Neural progenitor cell (in vitro differentiated cells): ENCODE measurements at regions not wholly inside any gene's neighbourhood (a gene's known extent, or its start where the extent isn't known, plus 50 kb on each side); places are given as distances from the start of the nearest gene placed in this dataset.

Source experiments
- DNase-seq: peaks from one replicate; pipeline ENCODE4 v3.0.0-alpha.2; 2016; ENCODE audit warnings: low spot score
- H2AFZ ChIP-seq: fragments of 200-600 bp; sonication (generic); replicated peaks from 2 replicates; pipeline ENCODE4 v1.6.1; 2016; ENCODE audit warnings: antibody characterized with exemption
- H3F3A ChIP-seq: fragments of 200-600 bp; sonication (generic); 2 replicates; pipeline ENCODE4 v1.6.1; 2016; ENCODE audit warnings: antibody characterized with exemption, low read depth
- H3K27ac ChIP-seq: fragments of 200-600 bp; sonication (generic); 2 replicates; pipeline ENCODE4 v1.5.1; 2016; ENCODE audit warnings: mild to moderate bottlenecking
- H3K27me3 ChIP-seq: fragments of 200-600 bp; sonication (generic); 2 replicates; pipeline ENCODE4 v1.6.1; 2016; ENCODE audit warnings: mild to moderate bottlenecking, moderate library complexity
- H3K36me3 ChIP-seq: fragments of 200-600 bp; sonication (generic); 2 replicates; pipeline ENCODE4 v1.5.1; 2016
- H3K4me1 ChIP-seq: fragments of 200-600 bp; sonication (generic); 2 replicates; pipeline ENCODE4 v1.6.1; 2016; ENCODE audit warnings: mixed run types
- H3K4me2 ChIP-seq: fragments of 200-600 bp; sonication (generic); 2 replicates; pipeline ENCODE4 v1.6.1; 2016
- H3K4me3 ChIP-seq: fragments of 200-600 bp; sonication (generic); 2 replicates; pipeline ENCODE4 v1.5.1; 2016
- H3K79me2 ChIP-seq: fragments of 200-600 bp; sonication (generic); 2 replicates; pipeline ENCODE4 v1.6.1; 2016; ENCODE audit warnings: low read depth
- H3K9ac ChIP-seq: fragments of 200-600 bp; sonication (generic); 2 replicates; pipeline ENCODE4 v1.6.1; 2016
- H3K9me3 ChIP-seq: fragments of 200-600 bp; sonication (generic); 2 replicates; pipeline ENCODE4 v1.5.1; 2016; ENCODE audit warnings: low read depth
- H4K20me1 ChIP-seq: fragments of 200-600 bp; sonication (generic); 2 replicates; pipeline ENCODE4 v1.6.1; 2016; ENCODE audit warnings: low read depth
- H3K27ac Mint-ChIP-seq: 3 replicates; pipeline ENCODE4 v1.8.0; 2021; ENCODE audit warnings: mixed read lengths
- H3K27me3 Mint-ChIP-seq: 2 replicates; pipeline ENCODE4 v1.8.0; 2022; ENCODE audit warnings: low read depth, mild to moderate bottlenecking, inconsistent platforms, moderate library complexity, mixed read lengths; ENCODE audit not compliant: insufficient read depth
- H3K36me3 Mint-ChIP-seq: 3 replicates; pipeline ENCODE4 v1.8.0; 2021; ENCODE audit warnings: mixed read lengths
- H3K4me1 Mint-ChIP-seq: 3 replicates; pipeline ENCODE4 v1.8.0; 2021; ENCODE audit warnings: mixed read lengths
- H3K4me3 Mint-ChIP-seq: 3 replicates; pipeline ENCODE4 v1.8.0; 2021; ENCODE audit warnings: mild to moderate bottlenecking, moderate library complexity, mixed read lengths
- H3K9me3 Mint-ChIP-seq: 3 replicates; pipeline ENCODE4 v1.8.0; 2020; ENCODE audit warnings: mixed read lengths
- CTCF ChIP-seq: fragments of 200-600 bp; sonication (generic); IDR thresholded peaks from 2 replicates; pipeline ENCODE4 v1.5.1; 2017; ENCODE audit warnings: antibody characterized with exemption, mild to moderate bottlenecking
- EZH2 ChIP-seq: fragments of 200-600 bp; sonication (generic); IDR thresholded peaks from 2 replicates; pipeline ENCODE4 v1.6.1; 2017; ENCODE audit warnings: antibody characterized with exemption, mild to moderate bottlenecking, moderate library complexity
- EZH2phosphoT487 ChIP-seq: fragments of 200-600 bp; sonication (generic); IDR thresholded peaks from 2 replicates; pipeline ENCODE4 v1.6.1; 2017; ENCODE audit warnings: antibody characterized with exemption

- Histone ChIP-seq H3K9me3 (no peaks in the 10 kb centered on the region), H3K79me2 (no peaks in the 10 kb centered on the region), H3K9ac (no peak overlapping the region), H3K27ac (no peak overlapping the region), H2AFZ (no peak overlapping the region), H3K4me3 (no peak overlapping the region), H4K20me1 (no peaks in the 10 kb centered on the region), H3K4me1 (peaks cover 9% of the 10 kb centered on the region), H3K4me2 (no peak overlapping the region), H3K36me3 (no peaks in the 10 kb centered on the region), H3K27me3 (no peaks in the 10 kb centered on the region), H3F3A (no peaks in the 10 kb centered on the region)
- Mint-ChIP-seq H3K27ac (peak overlapping the region; percentile 61), H3K36me3 (no peaks in the 10 kb centered on the region), H3K27me3 (peaks cover 11% of the 10 kb centered on the region), H3K4me1 (no peaks in the 10 kb centered on the region), H3K4me3 (no peak overlapping the region), H3K9me3 (no peaks in the 10 kb centered on the region)
- TF ChIP-seq EZH2phosphoT487 (no peak), EZH2 (no peak), CTCF (no peak)
- no peak for DNase-seq
These were observed 171.1 kb upstream of the CSF3R start for GRCh38 chr1:36653850-36654249.

- no peak overlapping the region for H2AFZ ChIP-seq
- no peaks in the 10 kb centered on the region for H3K27me3 ChIP-seq
- no peaks in the 10 kb centered on the region for H3K9me3 ChIP-seq
- no peaks in the 10 kb centered on the region for H3K79me2 ChIP-seq
- no peaks in the 10 kb centered on the region for H3F3A ChIP-seq
- H3K4me1 ChIP-seq = peaks cover 10% of the 10 kb centered on the region
- TF ChIP-seq EZH2phosphoT487 = no peak
- no peak for TF ChIP-seq CTCF
- no peak for TF ChIP-seq EZH2
- no peak for DNase-seq
- H4K20me1 ChIP-seq = no peaks in the 10 kb centered on the region
- no peak overlapping the region for H3K4me2 ChIP-seq
- H3K4me3 ChIP-seq = no peak overlapping the region
- H3K27me3 Mint-ChIP-seq = peaks cover 13% of the 10 kb centered on the region
- no peaks in the 10 kb centered on the region for H3K36me3 Mint-ChIP-seq
- no peak overlapping the region for H3K27ac Mint-ChIP-seq
- H3K4me3 Mint-ChIP-seq = no peak overlapping the region
- no peaks in the 10 kb centered on the region for H3K9me3 Mint-ChIP-seq
- H3K9ac ChIP-seq = no peak overlapping the region
- no peaks in the 10 kb centered on the region for H3K36me3 ChIP-seq
- no peak overlapping the region for H3K27ac ChIP-seq
- H3K4me1 Mint-ChIP-seq = no peaks in the 10 kb centered on the region
These were observed 169.9 kb upstream of the CSF3R start for GRCh38 chr1:36652586-36652985.

- H3K9me3 Mint-ChIP-seq = no peaks in the 10 kb centered on the region
- H3K36me3 ChIP-seq = no peaks in the 10 kb centered on the region
- no peaks in the 10 kb centered on the region for H3K4me1 Mint-ChIP-seq
- no peak overlapping the region for H3K4me3 Mint-ChIP-seq
- DNase-seq = no peak
- no peak overlapping the region for H2AFZ ChIP-seq
- no peak overlapping the region for H3K4me2 ChIP-seq
- H3F3A ChIP-seq = no peaks in the 10 kb centered on the region
- H3K27ac ChIP-seq = no peak overlapping the region
- H3K36me3 Mint-ChIP-seq = no peaks in the 10 kb centered on the region
- peaks cover 13% of the 10 kb centered on the region for H3K27me3 Mint-ChIP-seq
- no peaks in the 10 kb centered on the region for H3K79me2 ChIP-seq
- H3K9ac ChIP-seq = no peak overlapping the region
- H3K27ac Mint-ChIP-seq = no peak overlapping the region
- peaks cover 16% of the 10 kb centered on the region for H3K4me1 ChIP-seq
- H3K9me3 ChIP-seq = no peaks in the 10 kb centered on the region
- H3K4me3 ChIP-seq = no peak overlapping the region
- no peaks in the 10 kb centered on the region for H4K20me1 ChIP-seq
- no peak for TF ChIP-seq EZH2phosphoT487
- TF ChIP-seq EZH2 = no peak
- TF ChIP-seq CTCF = no peak
- no peaks in the 10 kb centered on the region for H3K27me3 ChIP-seq
These were observed 169.3 kb upstream of the CSF3R start for GRCh38 chr1:36652011-36652410.
